GF-D8 (cell line): ENCODE measurements at regions not wholly inside any gene's neighbourhood (a gene's known extent, or its start where the extent isn't known, plus 50 kb on each side); places are given as distances from the start of the nearest gene placed in this dataset.

Experiments used
- DNase-seq: peaks from one replicate; lab custom pipeline; 2025; lab: John Stamatoyannopoulos, UW

- DNase-seq: no peak
Measured at GRCh38 chr12:17550011-17550410, 540.0 kb downstream of the RERGL start.

GRCh38 chr12:17540921-17541320 lies 549.1 kb downstream of the RERGL start:
- no peak for DNase-seq

GRCh38 chr12:17528394-17528793 lies 561.6 kb downstream of the RERGL start:
- no peak for DNase-seq

- DNase-seq: no peak
Measured at GRCh38 chr12:17527021-17527420, 563.0 kb downstream of the RERGL start.

- no peak for DNase-seq
Measured at GRCh38 chr12:17511369-17511768, 578.6 kb downstream of the RERGL start.

- DNase-seq: no peak
Measured at GRCh38 chr12:17507336-17507735, 582.7 kb downstream of the RERGL start.

GRCh38 chr12:17503742-17504141 lies 586.3 kb downstream of the RERGL start:
- DNase-seq: no peak

GRCh38 chr12:17489452-17489851 lies 600.5 kb downstream of the RERGL start:
- DNase-seq: no peak

- no peak for DNase-seq
Measured at GRCh38 chr12:17478908-17479673, 610.9 kb downstream of the RERGL start.

- DNase-seq: no peak
Measured at GRCh38 chr12:17470460-17470859, 619.5 kb downstream of the RERGL start.

- no peak for DNase-seq
Measured at GRCh38 chr12:17459214-17459613, 630.8 kb downstream of the RERGL start.

- no peak for DNase-seq
Measured at GRCh38 chr12:17456486-17456885, 633.5 kb downstream of the RERGL start.

- no peak for DNase-seq
Measured at GRCh38 chr12:17438141-17438540, 651.9 kb downstream of the RERGL start.

- no peak for DNase-seq
Measured at GRCh38 chr12:17416748-17417147, 673.2 kb downstream of the RERGL start.

- DNase-seq: no peak
Measured at GRCh38 chr12:17414596-17414995, 675.4 kb downstream of the RERGL start.

- no peak for DNase-seq
Measured at GRCh38 chr12:17411662-17412061, 678.3 kb downstream of the RERGL start.

GRCh38 chr12:17388679-17389078 lies 701.3 kb downstream of the RERGL start:
- no peak for DNase-seq

- no peak for DNase-seq
Measured at GRCh38 chr12:17383321-17383720, 706.7 kb downstream of the RERGL start.

GRCh38 chr12:17381211-17381610 lies 708.8 kb downstream of the RERGL start:
- no peak for DNase-seq

GRCh38 chr12:17372508-17372907 lies 717.5 kb downstream of the RERGL start:
- DNase-seq: no peak

GRCh38 chr12:17371491-17372215 lies 718.3 kb downstream of the RERGL start:
- DNase-seq: no peak

GRCh38 chr12:17370621-17371020 lies 719.4 kb downstream of the RERGL start:
- no peak for DNase-seq

GRCh38 chr12:17369556-17369955 lies 720.4 kb downstream of the RERGL start:
- DNase-seq: no peak

GRCh38 chr12:17361224-17361623 lies 728.8 kb downstream of the RERGL start:
- DNase-seq: no peak
